ENCODE measurements at regions not wholly inside any gene's neighbourhood (a gene's known extent, or its start where the extent isn't known, plus 50 kb on each side); places are given as distances from the start of the nearest gene placed in this dataset.
"Not testable (repeated sequence)": the region's sequence is repeated elsewhere in the genome, so short reads cannot be mapped to it uniquely, and the experiment has no call there.

DNA sequence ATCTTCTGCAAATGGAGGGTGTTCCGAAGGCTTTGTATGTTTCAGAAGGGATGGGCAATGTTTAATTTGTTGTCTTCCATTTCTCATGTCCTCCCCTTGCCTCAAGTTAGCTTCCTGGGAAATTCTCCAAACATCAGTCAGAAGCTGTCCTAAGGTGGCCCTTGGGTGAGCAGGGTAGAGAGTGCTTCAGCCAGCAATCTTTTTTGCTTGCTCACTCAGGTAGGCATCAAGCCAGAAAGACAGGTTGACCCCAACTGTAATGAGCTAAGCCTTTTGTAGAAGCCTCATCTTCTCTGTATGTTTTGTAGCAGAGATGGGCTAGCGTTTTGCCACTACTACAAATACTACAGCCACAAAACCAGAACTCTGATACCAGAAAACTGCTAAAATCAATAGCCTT lies 321.5 kb upstream of the FAM78B start:
- Histone ChIP-seq H3K4me1 (ENCODE audit: control insufficient read depth, insufficient read depth, low read length) (peaks cover 7% of the 10 kb centered on the region), H3K4me3 (ENCODE audit: low read length) (no peak overlapping the region), H3K36me3 (ENCODE audit: control insufficient read depth, insufficient read depth, low read length) (no peaks in the 10 kb centered on the region), H3K27ac (ENCODE audit: low read length) (no peak overlapping the region), H3K27me3 (ENCODE audit: control insufficient read depth, insufficient read depth, low read length) (no peaks in the 10 kb centered on the region), H3K9me3 (replicated peaks; ENCODE audit: control insufficient read depth, low read depth, low read length) (no peaks in the 10 kb centered on the region)
- no peak for DNase-seq
- no CpG with 5 or more reads among the region's 2 CpGs for WGBS (ENCODE audit: insufficient coverage)

DNA sequence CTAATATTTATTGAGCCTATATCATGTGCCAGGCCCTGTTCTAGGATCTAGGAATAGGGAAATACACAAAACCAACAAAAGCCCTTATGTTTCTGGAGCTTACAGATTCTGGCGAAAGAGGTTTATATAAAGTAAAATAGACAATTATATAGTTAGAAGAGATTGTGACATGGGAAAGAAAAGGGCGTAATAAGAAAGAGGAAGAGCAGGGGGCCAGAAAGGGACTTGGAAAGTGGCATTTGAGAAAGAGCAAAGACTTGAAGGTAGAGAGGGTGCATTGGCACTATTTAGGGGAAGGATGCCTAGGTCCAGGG lies 322.5 kb upstream of the FAM78B start:
- H3K36me3 ChIP-seq (ENCODE audit: control insufficient read depth, insufficient read depth, low read length): no peaks in the 10 kb centered on the region
- 63% methylated on average over 1 of the region's 2 CpGs for WGBS (ENCODE audit: insufficient coverage)
- H3K27me3 ChIP-seq (ENCODE audit: control insufficient read depth, insufficient read depth, low read length): no peaks in the 10 kb centered on the region
- H3K4me3 ChIP-seq (ENCODE audit: low read length): no peak overlapping the region
- H3K4me1 ChIP-seq (ENCODE audit: control insufficient read depth, insufficient read depth, low read length): peaks cover 7% of the 10 kb centered on the region
- no peak overlapping the region for H3K27ac ChIP-seq (ENCODE audit: low read length)
- H3K9me3 ChIP-seq (replicated peaks; ENCODE audit: control insufficient read depth, low read depth, low read length): no peaks in the 10 kb centered on the region
- DNase-seq: no peak

DNA sequence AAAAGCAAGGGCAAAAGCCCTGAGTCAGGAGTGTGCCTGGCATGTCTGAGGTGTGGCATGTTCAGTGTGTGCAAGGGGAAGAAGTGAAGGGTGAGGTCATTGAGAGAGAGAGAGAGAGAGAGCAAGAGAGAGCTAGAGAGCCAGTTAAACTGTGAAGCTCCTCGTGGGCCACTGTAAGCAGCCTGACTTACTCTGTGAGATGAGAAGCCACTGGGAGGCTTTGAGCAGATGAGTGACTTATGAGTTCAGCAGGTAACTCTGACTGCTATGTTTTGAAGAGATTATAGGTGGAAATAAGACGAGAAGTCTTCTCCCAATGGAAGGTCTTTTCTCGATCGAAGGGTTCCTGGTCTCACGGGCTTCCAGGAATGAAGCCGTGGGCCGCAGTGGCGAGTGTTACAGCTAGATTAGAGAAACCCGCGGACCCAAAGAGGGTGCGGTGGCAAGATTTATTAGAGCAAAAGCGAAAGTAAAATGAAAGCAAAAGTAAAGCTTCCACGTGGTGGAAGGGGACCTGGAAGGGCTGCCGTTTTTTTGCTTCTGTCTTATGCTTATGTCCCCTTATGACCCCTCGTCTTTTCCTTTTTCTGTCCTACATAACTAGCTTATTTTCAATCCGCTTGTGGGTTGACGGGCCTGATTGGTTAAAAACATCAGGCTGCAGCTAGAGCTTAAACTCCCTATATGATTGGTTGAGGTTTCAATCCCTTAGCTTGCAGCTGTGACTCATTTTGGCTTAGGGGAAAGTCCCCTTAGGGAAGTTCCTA lies 323.1 kb upstream of the FAM78B start:
- H3K9me3 ChIP-seq (replicated peaks; ENCODE audit: control insufficient read depth, low read depth, low read length): no peaks in the 10 kb centered on the region
- H3K4me3 ChIP-seq (ENCODE audit: low read length): no peak overlapping the region
- 65% methylated on average over 13 of the region's 17 CpGs for WGBS (ENCODE audit: insufficient coverage)
- no peak overlapping the region for H3K27ac ChIP-seq (ENCODE audit: low read length)
- no peaks in the 10 kb centered on the region for H3K27me3 ChIP-seq (ENCODE audit: control insufficient read depth, insufficient read depth, low read length)
- DNase-seq: peak; percentile 22
- H3K4me1 ChIP-seq (ENCODE audit: control insufficient read depth, insufficient read depth, low read length): peaks cover 7% of the 10 kb centered on the region
- H3K36me3 ChIP-seq (ENCODE audit: control insufficient read depth, insufficient read depth, low read length): no peaks in the 10 kb centered on the region

DNA sequence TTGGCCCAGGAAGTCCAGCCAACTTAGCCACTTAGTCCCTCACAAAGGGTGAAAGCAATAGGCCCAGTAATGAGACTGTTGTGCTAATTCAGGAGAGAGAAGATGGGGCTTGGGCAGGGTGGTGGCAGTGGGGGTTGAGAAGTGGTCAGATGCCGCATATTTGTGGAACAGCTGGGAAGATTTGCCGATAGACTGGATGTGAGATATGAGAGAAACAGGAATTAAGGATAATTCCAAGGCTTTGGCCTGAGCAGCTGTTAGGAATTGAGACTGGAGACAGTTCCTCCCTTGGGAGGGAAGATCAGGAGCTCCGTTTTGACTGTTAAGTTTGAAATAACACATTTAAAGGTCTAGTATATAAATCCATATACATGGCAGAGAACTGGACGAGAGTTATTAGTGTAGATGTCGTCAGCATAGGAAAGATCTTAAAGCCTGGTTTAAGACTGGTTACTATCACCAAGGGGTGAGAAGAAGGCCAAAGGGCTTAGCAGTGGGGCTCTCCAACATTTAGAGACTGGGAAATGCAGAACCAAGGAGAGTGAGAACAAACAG lies 323.7 kb upstream of the FAM78B start:
- DNase-seq: no peak
- Histone ChIP-seq H3K4me3 (ENCODE audit: low read length) (no peak overlapping the region), H3K9me3 (replicated peaks; ENCODE audit: control insufficient read depth, low read depth, low read length) (no peaks in the 10 kb centered on the region), H3K27ac (ENCODE audit: low read length) (no peak overlapping the region), H3K4me1 (ENCODE audit: control insufficient read depth, insufficient read depth, low read length) (peaks cover 7% of the 10 kb centered on the region), H3K36me3 (ENCODE audit: control insufficient read depth, insufficient read depth, low read length) (no peaks in the 10 kb centered on the region), H3K27me3 (ENCODE audit: control insufficient read depth, insufficient read depth, low read length) (no peaks in the 10 kb centered on the region)
- WGBS (ENCODE audit: insufficient coverage): 17% methylated on average over 3 of the region's 5 CpGs

DNA sequence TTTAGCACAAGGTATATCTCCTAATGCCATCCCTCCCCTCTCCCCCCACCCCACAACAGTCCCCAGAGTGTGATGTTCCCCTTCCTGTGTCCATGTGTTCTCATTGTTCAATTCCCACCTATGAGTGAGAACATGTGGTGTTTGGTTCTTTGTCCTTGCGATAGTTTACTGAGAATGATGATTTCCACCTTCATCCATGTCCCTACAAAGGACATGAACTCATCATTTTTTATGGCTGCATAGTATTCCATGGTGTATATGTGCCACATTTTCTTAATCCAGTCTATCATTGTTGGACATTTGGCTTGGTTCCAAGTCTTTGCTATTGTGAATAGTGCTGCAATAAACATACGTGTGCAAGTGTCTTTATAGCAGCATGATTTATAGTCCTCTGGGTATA lies 327.0 kb upstream of the FAM78B start:
- not testable (repeated sequence) for DNase-seq; H3K27me3 ChIP-seq (ENCODE audit: control insufficient read depth, insufficient read depth, low read length); H3K4me1 ChIP-seq (ENCODE audit: control insufficient read depth, insufficient read depth, low read length); H3K4me3 ChIP-seq (ENCODE audit: low read length); H3K9me3 ChIP-seq (replicated peaks; ENCODE audit: control insufficient read depth, low read depth, low read length); H3K36me3 ChIP-seq (ENCODE audit: control insufficient read depth, insufficient read depth, low read length); H3K27ac ChIP-seq (ENCODE audit: low read length)
- no CpG with 5 or more reads among the region's 2 CpGs for WGBS (ENCODE audit: insufficient coverage)

DNA sequence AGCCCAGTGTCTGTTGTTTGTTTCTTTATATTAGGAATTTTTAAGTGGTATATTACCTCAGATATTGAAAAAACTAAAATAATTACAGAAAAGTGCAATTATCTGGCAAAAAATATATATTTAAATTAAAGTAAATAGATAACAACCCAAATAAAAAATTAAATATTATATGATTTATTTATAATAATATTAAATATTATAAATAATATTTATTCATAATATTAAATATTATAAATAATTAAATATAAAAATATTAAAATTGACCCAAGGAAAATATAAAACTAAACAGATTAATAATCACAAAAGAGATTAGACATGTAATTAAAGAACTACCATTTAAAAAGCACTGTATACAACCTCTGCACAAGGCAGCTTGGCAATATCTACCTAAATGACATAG lies 331.9 kb upstream of the POGK start:
- no peaks in the 10 kb centered on the region for H3K4me1 ChIP-seq (ENCODE audit: control insufficient read depth, insufficient read depth, low read length)
- no peak overlapping the region for H3K4me3 ChIP-seq (ENCODE audit: low read length)
- no peaks in the 10 kb centered on the region for H3K36me3 ChIP-seq (ENCODE audit: control insufficient read depth, insufficient read depth, low read length)
- no peak overlapping the region for H3K27ac ChIP-seq (ENCODE audit: low read length)
- DNase-seq: no peak
- no peaks in the 10 kb centered on the region for H3K27me3 ChIP-seq (ENCODE audit: control insufficient read depth, insufficient read depth, low read length)
- H3K9me3 ChIP-seq (replicated peaks; ENCODE audit: control insufficient read depth, low read depth, low read length): no peaks in the 10 kb centered on the region

DNA sequence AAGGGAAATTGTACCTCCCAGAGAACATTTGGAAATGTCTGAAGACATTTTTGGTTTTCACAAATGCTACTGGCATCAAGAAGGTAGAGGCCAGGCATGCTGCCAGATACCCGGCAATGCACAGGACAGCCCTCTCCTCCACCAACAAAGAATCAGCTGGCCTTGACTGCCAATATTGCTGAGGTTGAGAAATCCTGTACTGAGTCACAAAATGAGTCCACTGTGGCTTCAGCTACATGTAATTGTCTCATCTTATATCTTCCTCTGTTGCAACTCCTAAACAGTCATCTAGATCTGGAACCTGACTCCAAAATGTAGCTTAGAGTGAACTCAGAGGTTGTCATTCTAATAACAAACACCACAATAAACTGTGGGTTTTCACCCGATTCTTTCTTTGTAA lies 327.5 kb upstream of the POGK start:
- Histone ChIP-seq H3K27ac (ENCODE audit: low read length) (no peak overlapping the region), H3K9me3 (replicated peaks; ENCODE audit: control insufficient read depth, low read depth, low read length) (peaks cover 3% of the 10 kb centered on the region), H3K27me3 (ENCODE audit: control insufficient read depth, insufficient read depth, low read length) (no peaks in the 10 kb centered on the region), H3K4me3 (ENCODE audit: low read length) (no peak overlapping the region), H3K4me1 (ENCODE audit: control insufficient read depth, insufficient read depth, low read length) (no peaks in the 10 kb centered on the region), H3K36me3 (ENCODE audit: control insufficient read depth, insufficient read depth, low read length) (no peaks in the 10 kb centered on the region)
- DNase-seq: no peak
- no CpG with 5 or more reads among the region's 2 CpGs for WGBS (ENCODE audit: insufficient coverage)

DNA sequence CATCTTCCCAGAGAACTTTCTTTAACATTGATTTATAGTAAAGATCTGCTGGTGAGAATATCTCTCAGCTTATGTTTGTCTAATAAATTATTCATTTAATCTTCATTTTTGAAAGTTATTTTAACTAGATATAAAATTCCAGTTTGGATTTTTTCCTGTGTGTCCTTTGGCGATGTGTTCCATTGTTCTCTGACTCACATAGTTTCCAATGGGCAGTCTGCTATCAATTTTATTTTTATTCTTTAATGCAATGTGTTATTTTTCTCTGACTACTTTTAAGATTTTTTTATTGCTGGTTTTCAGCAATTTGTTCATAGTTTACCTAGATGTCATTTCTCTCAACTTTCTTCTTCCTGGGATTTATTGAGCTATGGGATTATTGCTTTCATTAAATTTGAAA lies 325.2 kb upstream of the POGK start:
- no peaks in the 10 kb centered on the region for H3K36me3 ChIP-seq (ENCODE audit: control insufficient read depth, insufficient read depth, low read length)
- WGBS (ENCODE audit: insufficient coverage): no CpG with 5 or more reads among the region's 1 CpG
- no peaks in the 10 kb centered on the region for H3K4me1 ChIP-seq (ENCODE audit: control insufficient read depth, insufficient read depth, low read length)
- H3K9me3 ChIP-seq (replicated peaks; ENCODE audit: control insufficient read depth, low read depth, low read length): peaks cover 3% of the 10 kb centered on the region
- no peak overlapping the region for H3K4me3 ChIP-seq (ENCODE audit: low read length)
- no peak overlapping the region for H3K27ac ChIP-seq (ENCODE audit: low read length)
- no peaks in the 10 kb centered on the region for H3K27me3 ChIP-seq (ENCODE audit: control insufficient read depth, insufficient read depth, low read length)
- DNase-seq: no peak

DNA sequence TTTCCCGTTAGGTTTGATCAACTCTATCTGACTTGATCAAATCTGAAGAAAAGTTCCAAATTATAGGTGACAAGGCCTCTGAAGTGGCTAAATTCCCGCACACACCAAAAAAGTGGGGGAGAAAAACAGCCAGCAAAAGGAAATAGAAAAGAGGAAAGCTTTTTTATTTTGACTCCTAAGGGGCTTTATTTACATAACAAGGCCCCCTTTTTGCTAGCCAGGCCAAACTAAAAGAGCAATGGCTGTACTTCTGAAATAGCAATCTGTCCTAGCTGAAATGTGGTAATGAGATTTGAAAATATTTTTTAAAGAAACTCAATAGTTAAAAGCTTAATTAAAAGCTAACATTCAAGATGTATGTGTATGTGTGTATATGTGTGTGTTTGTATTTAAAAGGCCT lies 311.5 kb upstream of the POGK start:
- no peaks in the 10 kb centered on the region for H3K27me3 ChIP-seq (ENCODE audit: control insufficient read depth, insufficient read depth, low read length)
- no peak overlapping the region for H3K27ac ChIP-seq (ENCODE audit: low read length)
- no peak overlapping the region for H3K4me3 ChIP-seq (ENCODE audit: low read length)
- no CpG with 5 or more reads among the region's 2 CpGs for WGBS (ENCODE audit: insufficient coverage)
- H3K4me1 ChIP-seq (ENCODE audit: control insufficient read depth, insufficient read depth, low read length): no peaks in the 10 kb centered on the region
- no peak for DNase-seq
- no peaks in the 10 kb centered on the region for H3K36me3 ChIP-seq (ENCODE audit: control insufficient read depth, insufficient read depth, low read length)
- H3K9me3 ChIP-seq (replicated peaks; ENCODE audit: control insufficient read depth, low read depth, low read length): no peaks in the 10 kb centered on the region

DNA sequence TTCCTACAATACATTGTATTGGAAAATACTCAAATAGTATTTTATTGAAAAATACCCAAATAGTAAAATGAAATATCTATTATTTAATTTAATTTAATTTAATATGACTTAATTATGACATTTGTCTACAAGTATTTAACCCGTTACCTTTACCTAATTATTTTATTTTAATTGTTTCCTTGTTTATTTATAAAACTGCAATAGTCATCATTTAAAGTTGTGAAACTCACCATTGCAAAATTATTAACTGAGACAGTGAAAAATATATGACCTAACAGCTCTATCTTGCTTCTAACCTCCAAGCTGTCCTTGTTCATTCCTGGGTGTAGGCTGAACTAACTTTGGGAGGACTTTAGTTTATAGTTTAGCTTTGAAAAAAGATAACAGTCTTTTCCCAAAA lies 300.6 kb upstream of the POGK start:
- Histone ChIP-seq H3K9me3 (replicated peaks; ENCODE audit: control insufficient read depth, low read depth, low read length) (peaks cover 9% of the 10 kb centered on the region), H3K4me3 (ENCODE audit: low read length) (no peak overlapping the region), H3K27ac (ENCODE audit: low read length) (no peak overlapping the region), H3K36me3 (ENCODE audit: control insufficient read depth, insufficient read depth, low read length) (no peaks in the 10 kb centered on the region), H3K4me1 (ENCODE audit: control insufficient read depth, insufficient read depth, low read length) (no peaks in the 10 kb centered on the region), H3K27me3 (ENCODE audit: control insufficient read depth, insufficient read depth, low read length) (no peaks in the 10 kb centered on the region)
- no peak for DNase-seq
- no CpG with 5 or more reads among the region's 1 CpG for WGBS (ENCODE audit: insufficient coverage)

DNA sequence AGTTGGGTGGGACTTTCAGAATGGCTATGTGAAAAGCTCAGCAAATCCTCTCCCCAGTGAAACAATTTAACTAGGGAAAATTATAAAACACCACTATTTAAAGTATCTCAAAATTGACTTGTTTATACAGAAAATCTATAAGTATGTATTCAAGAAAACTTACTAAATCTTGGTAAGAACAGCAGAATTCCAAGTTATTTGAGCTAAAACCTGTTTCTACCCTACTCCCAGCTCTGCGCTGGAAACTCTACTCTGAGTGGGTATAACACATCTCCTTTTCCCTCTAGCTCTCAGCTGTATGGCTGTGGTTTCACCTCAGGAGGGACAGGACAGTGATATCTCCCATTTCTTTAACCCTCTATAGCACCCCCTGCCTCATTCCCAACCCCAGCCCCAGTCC lies 295.2 kb upstream of the POGK start:
- Histone ChIP-seq H3K4me1 (ENCODE audit: control insufficient read depth, insufficient read depth, low read length) (no peaks in the 10 kb centered on the region), H3K27ac (ENCODE audit: low read length) (no peak overlapping the region), H3K4me3 (ENCODE audit: low read length) (no peak overlapping the region), H3K36me3 (ENCODE audit: control insufficient read depth, insufficient read depth, low read length) (no peaks in the 10 kb centered on the region), H3K9me3 (replicated peaks; ENCODE audit: control insufficient read depth, low read depth, low read length) (no peaks in the 10 kb centered on the region), H3K27me3 (ENCODE audit: control insufficient read depth, insufficient read depth, low read length) (no peaks in the 10 kb centered on the region)
- 86% methylated on average over 1 of the region's 1 CpG for WGBS (ENCODE audit: insufficient coverage)
- DNase-seq: no peak

All from muscle of leg (tissue), 3 donors.